Stimulated activated CD4-positive, alpha-beta T cell treated with anti-CD3 and anti-CD28 coated beads, Interleukin-15, amount 100 ng/mL, for 48 hours (primary cell): ENCODE measurements at regions not wholly inside any gene's neighbourhood (a gene's known extent, or its start where the extent isn't known, plus 50 kb on each side); places are given as distances from the start of the nearest gene placed in this dataset.
"Not testable (repeated sequence)": the region's sequence is repeated elsewhere in the genome, so short reads cannot be mapped to it uniquely, and the experiment has no call there.

Experiments
- DNase-seq, 2 donors: peaks; one replicate each; pipeline ENCODE4 v3.0.0-alpha.2; 2020; ENCODE audit warnings: low read depth in 2 of 2

GRCh38 chr15:54841701-54842305 is 354.9 kb downstream of the RSL24D1 start:
- DNase-seq: no peak

GRCh38 chr15:54840621-54841398 is 355.9 kb downstream of the RSL24D1 start:
- no peak for DNase-seq

- no peak for DNase-seq
Observed at GRCh38 chr15:54839379-54839778, 357.4 kb downstream of the RSL24D1 start.

GRCh38 chr15:54836052-54836795 is 360.5 kb downstream of the RSL24D1 start:
- DNase-seq: no peak

- DNase-seq: no peak
Observed at GRCh38 chr15:54829821-54830220, 366.9 kb downstream of the RSL24D1 start.

- no peak for DNase-seq
Observed at GRCh38 chr15:54820811-54821210, 375.9 kb downstream of the RSL24D1 start.

GRCh38 chr15:54820098-54820497 is 376.6 kb downstream of the RSL24D1 start:
- no peak for DNase-seq

- no peak for DNase-seq
Observed at GRCh38 chr15:54816401-54816800, 380.3 kb downstream of the RSL24D1 start.

- no peak for DNase-seq
Observed at GRCh38 chr15:54815556-54815955, 381.2 kb downstream of the RSL24D1 start.

GRCh38 chr15:54812383-54812782 is 384.4 kb downstream of the RSL24D1 start:
- no peak for DNase-seq

GRCh38 chr15:54810496-54810895 is 386.2 kb downstream of the RSL24D1 start:
- no peak for DNase-seq

GRCh38 chr15:54810031-54810430 is 386.7 kb downstream of the RSL24D1 start:
- DNase-seq: no peak

GRCh38 chr15:54808321-54808720 is 388.4 kb downstream of the RSL24D1 start:
- DNase-seq: no peak

GRCh38 chr15:54803987-54804386 is 392.8 kb downstream of the RSL24D1 start:
- DNase-seq: no peak

GRCh38 chr15:54803134-54803808 is 393.5 kb downstream of the RSL24D1 start:
- no peak for DNase-seq

GRCh38 chr15:54792526-54792925 is 404.2 kb downstream of the RSL24D1 start:
- DNase-seq: no peak

- no peak for DNase-seq
Observed at GRCh38 chr15:54790693-54791092, 406.0 kb downstream of the RSL24D1 start.

- no peak for DNase-seq
Observed at GRCh38 chr15:54789376-54789775, 407.4 kb downstream of the RSL24D1 start.

GRCh38 chr15:54781220-54781619 is 415.5 kb downstream of the RSL24D1 start:
- DNase-seq: not testable (repeated sequence)

- no peak for DNase-seq
Observed at GRCh38 chr15:54779271-54779670, 417.5 kb downstream of the RSL24D1 start.

GRCh38 chr15:54776410-54776809 is 420.3 kb downstream of the RSL24D1 start:
- no peak for DNase-seq

GRCh38 chr15:54772663-54773062 is 424.1 kb downstream of the RSL24D1 start:
- DNase-seq: no peak
